ENCODE measurements at regions not wholly inside any gene's neighbourhood (a gene's known extent, or its start where the extent isn't known, plus 50 kb on each side); places are given as distances from the start of the nearest gene placed in this dataset.

- TF ChIP-seq CTCF (conservative IDR thresholded peaks at IDR 0.05; ENCODE audit: low read depth, low read length) (no peak), EZH2 (IDR thresholded peaks at IDR 0.05; ENCODE audit: borderline replicate concordance, low read depth, low read length, poor library complexity, severe bottlenecking) (no peak)
These were observed 907.6 kb downstream of the FSTL5 start for GRCh38 chr4:161256172-161256571.
